Ovary (tissue), 7 donors: ENCODE measurements at regions not wholly inside any gene's neighbourhood (a gene's known extent, or its start where the extent isn't known, plus 50 kb on each side); places are given as distances from the start of the nearest gene placed in this dataset.

Source experiments
- DNase-seq, 5 donors: peaks; one replicate each; pipeline ENCODE4 v3.0.0-alpha.2; 2019 to 2020
- H3K27ac ChIP-seq, 2 donors: fragments of 200-600 bp; one replicate each; pipeline versions ENCODE4 v1.5.1 to v1.8.0; 2019 to 2022
- H3K27me3 ChIP-seq: fragments of 200-600 bp; one replicate; pipeline ENCODE4 v1.8.0; 2022
- H3K36me3 ChIP-seq: fragments of 200-600 bp; sonication (generic); one replicate; pipeline ENCODE4 v1.5.1; 2019
- H3K4me1 ChIP-seq: one replicate; pipeline ENCODE4 v1.8.1; 2013; ENCODE audit warnings: mild to moderate bottlenecking, moderate library complexity; ENCODE audit not compliant: insufficient read depth
- H3K4me3 ChIP-seq: fragments of 200-600 bp; sonication (generic); one replicate; pipeline ENCODE4 v1.5.1; 2017
- H3K9me3 ChIP-seq, 2 donors: fragments of 200-600 bp in 1 of 2; sonication (generic) in 1 of 2; one replicate each; pipeline versions ENCODE4 v1.5.1 to v1.8.1; 2013 to 2019; ENCODE audit warnings: mild to moderate bottlenecking in 1 of 2, moderate library complexity in 1 of 2
- EP300 ChIP-seq: sonication (generic); formaldehyde crosslinking; IDR thresholded peaks from one replicate; pipeline ENCODE4 v1.6.1; 2017; ENCODE audit warnings: antibody characterized with exemption
- POLR2A ChIP-seq: fragments of 450-650 bp; IDR thresholded peaks from one replicate; pipeline ENCODE4 v1.6.1; 2017; ENCODE audit warnings: antibody characterized with exemption, mild to moderate bottlenecking, moderate library complexity
- WGBS, 3 donors: extraction: QIAGEN DNeasy Blood & Tissue Kit in 1 of 3; methylation state at CpG; one replicate each; pipeline versions ENCODE4 v1.1.5 to v1.1.7; 2013 to 2017; 5-methylcytosine and 5-hydroxymethylcytosine counted together
- intact Hi-C, 4 donors: fragments of 100-400 bp; cut with DNase I; formaldehyde crosslinking; loops; one replicate each; pipeline versions ENCODE4 v1.11.0 to v1.15.1; 2022 to 2023
- TF ChIP-seq, protein P1 (sequence below), 3 donors: fragments of 450-650 bp in 2 of 3; fragments of 200-600 bp in 1 of 3; IDR thresholded peaks; one replicate each; pipeline versions ENCODE4 v1.5.1 to v1.8.0; 2016 to 2022; ENCODE audit warnings: antibody characterized with exemption in 3 of 3, mild to moderate bottlenecking in 1 of 3
- donor health status: DM: no; HTN: no; CAD: no; lungs with moderate emphysema.
- donor health status: DM: no; HTN: no; CAD: no.
- donor health status: Bipolar disorder and iron deficiency.
- donor health status: DM: no; HTN: no; CAD: no.
- donor health status: DM: yes; HTN: yes; CAD: no.

GRCh38 chr2:191515551-191515950 is 162.4 kb upstream of the NABP1 start:
- Histone ChIP-seq H3K27ac (no peak overlapping the region), H3K4me1 (no peaks in the 10 kb centered on the region), H3K36me3 (no peaks in the 10 kb centered on the region), H3K9me3 (no peaks in the 10 kb centered on the region), H3K27me3 (no peaks in the 10 kb centered on the region), H3K4me3 (no peak overlapping the region)
- no peak for TF ChIP-seq EP300
- TF ChIP-seq, protein P1, sequence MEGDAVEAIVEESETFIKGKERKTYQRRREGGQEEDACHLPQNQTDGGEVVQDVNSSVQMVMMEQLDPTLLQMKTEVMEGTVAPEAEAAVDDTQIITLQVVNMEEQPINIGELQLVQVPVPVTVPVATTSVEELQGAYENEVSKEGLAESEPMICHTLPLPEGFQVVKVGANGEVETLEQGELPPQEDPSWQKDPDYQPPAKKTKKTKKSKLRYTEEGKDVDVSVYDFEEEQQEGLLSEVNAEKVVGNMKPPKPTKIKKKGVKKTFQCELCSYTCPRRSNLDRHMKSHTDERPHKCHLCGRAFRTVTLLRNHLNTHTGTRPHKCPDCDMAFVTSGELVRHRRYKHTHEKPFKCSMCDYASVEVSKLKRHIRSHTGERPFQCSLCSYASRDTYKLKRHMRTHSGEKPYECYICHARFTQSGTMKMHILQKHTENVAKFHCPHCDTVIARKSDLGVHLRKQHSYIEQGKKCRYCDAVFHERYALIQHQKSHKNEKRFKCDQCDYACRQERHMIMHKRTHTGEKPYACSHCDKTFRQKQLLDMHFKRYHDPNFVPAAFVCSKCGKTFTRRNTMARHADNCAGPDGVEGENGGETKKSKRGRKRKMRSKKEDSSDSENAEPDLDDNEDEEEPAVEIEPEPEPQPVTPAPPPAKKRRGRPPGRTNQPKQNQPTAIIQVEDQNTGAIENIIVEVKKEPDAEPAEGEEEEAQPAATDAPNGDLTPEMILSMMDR (IDR thresholded peaks at IDR 0.05), result no peak
- WGBS, 3 donors, result 43 to 52% (median 46%) methylated on average over 3 of the region's 3 CpGs
- DNase-seq, result no peak
- intact Hi-C loops, result loop anchor here in 1 of 4 donors (5.0 kb wide), 1 partner anchor 348 kb away; no protein-coding TSS in a partner anchor

DNA sequence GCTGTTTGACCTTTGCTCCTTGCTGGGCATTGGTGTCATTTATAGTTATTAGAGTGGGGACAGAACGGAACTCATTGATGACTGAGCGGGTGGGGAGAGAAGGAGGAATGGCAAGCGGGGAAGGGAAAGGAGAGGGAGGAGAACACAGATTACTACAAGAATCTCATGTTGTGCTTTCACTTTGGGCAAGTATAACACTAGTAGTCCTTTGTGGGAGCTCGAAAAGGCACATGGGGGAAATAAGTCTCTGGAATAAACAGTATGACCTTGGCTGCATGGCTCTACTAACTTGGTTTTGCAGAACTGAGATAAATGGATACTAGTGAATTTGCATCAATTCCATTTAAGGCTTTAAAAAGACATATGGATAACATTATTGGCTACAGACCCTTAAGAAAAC is 161.7 kb upstream of the NABP1 start:
- H3K4me3 ChIP-seq, result no peak overlapping the region
- H3K27ac ChIP-seq, result no peak overlapping the region
- WGBS, 3 donors, result 15 to 37% (median 20%) methylated on average over 4 of the region's 4 CpGs
- intact Hi-C loops, result loop anchor here in 1 of 4 donors (5.0 kb wide), 1 partner anchor 349 kb away; no protein-coding TSS in a partner anchor
- H3K36me3 ChIP-seq, result no peaks in the 10 kb centered on the region
- TF ChIP-seq EP300 (no peak), POLR2A (no peak)
- TF ChIP-seq, protein P1 (IDR thresholded peaks at IDR 0.05), result no peak
- no peaks in the 10 kb centered on the region for H3K4me1 ChIP-seq
- no peaks in the 10 kb centered on the region for H3K9me3 ChIP-seq
- H3K27me3 ChIP-seq, result no peaks in the 10 kb centered on the region
- DNase-seq, result no peak

GRCh38 chr2:191521608-191522208 is 156.2 kb upstream of the NABP1 start:
- no peaks in the 10 kb centered on the region for H3K36me3 ChIP-seq
- H3K4me3 ChIP-seq, result no peak overlapping the region
- TF ChIP-seq POLR2A (no peak), EP300 (no peak)
- TF ChIP-seq, protein P1 (IDR thresholded peaks at IDR 0.05), result peak; percentile 38 to 75 (median 51)
- H3K4me1 ChIP-seq, result no peaks in the 10 kb centered on the region
- 4 to 9% (median 6%) methylated on average over 1 of the region's 1 CpG for WGBS, 3 donors
- H3K27me3 ChIP-seq, result no peaks in the 10 kb centered on the region
- no peaks in the 10 kb centered on the region for H3K9me3 ChIP-seq
- intact Hi-C loops, result loop anchor here in 1 of 4 donors (5.0 kb wide), 1 partner anchor 354 kb away; no protein-coding TSS in a partner anchor
- no peak overlapping the region for H3K27ac ChIP-seq
- DNase-seq, result no peak

- 48 to 65% (median 63%) methylated on average over 7 of the region's 7 CpGs for WGBS, 3 donors
- no peaks in the 10 kb centered on the region for H3K27me3 ChIP-seq
- DNase-seq, result no peak
- no peak overlapping the region for H3K4me3 ChIP-seq
- no peaks in the 10 kb centered on the region for H3K4me1 ChIP-seq
- intact Hi-C loops, result loop anchor here in 1 of 4 donors (5.0 kb wide), 1 partner anchor 355 kb away; no protein-coding TSS in a partner anchor
- TF ChIP-seq EP300 (no peak), POLR2A (no peak)
- TF ChIP-seq, protein P1 (IDR thresholded peaks at IDR 0.05), result no peak
- H3K36me3 ChIP-seq, result no peaks in the 10 kb centered on the region
- no peaks in the 10 kb centered on the region for H3K9me3 ChIP-seq
- no peak overlapping the region for H3K27ac ChIP-seq
Observed at GRCh38 chr2:191522478-191523120, 155.3 kb upstream of the NABP1 start.
